ENCODE measurements at regions not wholly inside any gene's neighbourhood (a gene's known extent, or its start where the extent isn't known, plus 50 kb on each side); places are given as distances from the start of the nearest gene placed in this dataset.
A peak's percentile ranks its signal among the peaks of the same experiment; 100 is the strongest.

GRCh38 chr10:79883986-79884385 is 57.4 kb downstream of the NUTM2E start:
- Histone ChIP-seq H3K4me3 (ENCODE audit: low read length) (no peak overlapping the region), H3K9me3 (replicated peaks; ENCODE audit: control insufficient read depth, low read depth, low read length) (no peaks in the 10 kb centered on the region), H3K36me3 (ENCODE audit: control insufficient read depth, insufficient read depth, low read length) (no peaks in the 10 kb centered on the region), H3K4me1 (ENCODE audit: control insufficient read depth, insufficient read depth, low read length) (peaks cover 2% of the 10 kb centered on the region), H3K27ac (ENCODE audit: low read length) (no peak overlapping the region), H3K27me3 (ENCODE audit: control insufficient read depth, insufficient read depth, low read length) (no peaks in the 10 kb centered on the region)
- 27% methylated on average over 2 of the region's 3 CpGs for WGBS (ENCODE audit: insufficient coverage)
- DNase-seq: peak; percentile 34

GRCh38 chr10:79886345-79886744 is 59.8 kb downstream of the NUTM2E start:
- no peak overlapping the region for H3K27ac ChIP-seq (ENCODE audit: low read length)
- peaks cover 2% of the 10 kb centered on the region for H3K4me1 ChIP-seq (ENCODE audit: control insufficient read depth, insufficient read depth, low read length)
- H3K36me3 ChIP-seq (ENCODE audit: control insufficient read depth, insufficient read depth, low read length): no peaks in the 10 kb centered on the region
- WGBS (ENCODE audit: insufficient coverage): 60% methylated on average over 1 of the region's 1 CpG
- no peak overlapping the region for H3K4me3 ChIP-seq (ENCODE audit: low read length)
- DNase-seq: no peak
- H3K9me3 ChIP-seq (replicated peaks; ENCODE audit: control insufficient read depth, low read depth, low read length): no peaks in the 10 kb centered on the region
- no peaks in the 10 kb centered on the region for H3K27me3 ChIP-seq (ENCODE audit: control insufficient read depth, insufficient read depth, low read length)
